Kidney glomerular epithelial cell (primary cell): ENCODE measurements at regions not wholly inside any gene's neighbourhood (a gene's known extent, or its start where the extent isn't known, plus 50 kb on each side); places are given as distances from the start of the nearest gene placed in this dataset.

Experiments used
- DNase-seq: peaks from one replicate; lab custom pipeline; 2025; lab: John Stamatoyannopoulos, UW

DNA sequence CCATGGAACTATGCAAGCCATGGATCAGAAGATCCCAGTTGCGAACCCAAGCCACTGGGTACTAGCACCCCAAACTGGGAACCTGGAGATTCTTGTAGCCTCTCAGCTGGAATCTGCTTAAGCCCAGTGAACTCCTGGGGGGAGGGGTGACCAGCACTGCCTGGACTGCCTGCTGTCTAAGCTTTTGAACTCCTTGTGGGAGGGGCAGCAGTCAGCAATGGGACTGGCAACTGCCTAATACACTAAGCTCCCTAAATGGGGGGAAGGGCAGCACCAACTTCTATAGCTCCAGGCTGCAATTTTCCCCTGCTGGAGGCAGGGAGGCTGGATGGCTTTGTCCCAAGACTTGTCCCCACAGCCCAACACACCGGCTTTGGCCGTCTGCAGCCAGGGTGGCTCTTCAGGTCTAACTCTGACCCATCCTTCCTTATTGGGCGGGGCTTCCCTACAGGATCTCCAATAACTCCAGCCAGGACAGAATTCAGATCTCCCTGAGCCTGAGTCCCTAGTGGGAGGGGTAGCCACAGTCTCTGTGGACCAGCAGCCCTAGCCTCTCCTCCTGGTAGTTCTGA is 485.1 kb downstream of the SOX5 start:
- DNase-seq, result no peak

DNA sequence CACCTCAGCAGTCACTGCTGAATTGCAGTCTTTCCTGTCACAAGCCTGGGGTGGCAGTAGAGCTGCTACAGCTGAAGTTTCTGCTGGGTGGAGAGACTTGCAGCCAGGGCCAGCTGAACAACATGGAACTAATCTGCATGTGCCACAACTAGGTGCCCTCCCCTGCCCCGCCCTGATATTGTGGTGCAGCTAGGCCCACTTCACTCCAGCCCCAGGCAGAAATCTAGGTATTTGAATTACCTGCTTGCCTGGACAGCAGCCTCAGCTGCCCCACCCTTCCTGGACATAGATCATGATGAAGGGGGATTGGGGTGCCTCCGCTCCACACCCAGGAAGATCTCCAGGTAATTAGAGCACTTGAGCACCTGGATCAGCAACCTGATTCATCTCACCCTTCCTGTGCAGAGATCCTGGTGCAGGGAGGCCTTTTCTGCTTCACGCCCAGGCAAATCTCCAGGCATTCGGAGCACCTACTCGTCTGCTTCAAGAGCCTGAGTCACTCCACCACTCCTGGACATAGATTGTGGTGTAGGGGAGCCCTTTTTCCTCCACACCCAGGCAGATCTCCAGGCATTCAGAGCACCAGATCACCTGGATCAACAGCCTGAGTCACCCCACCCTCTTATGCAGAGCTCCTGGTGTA is 477.0 kb downstream of the SOX5 start:
- no peak for DNase-seq

DNA sequence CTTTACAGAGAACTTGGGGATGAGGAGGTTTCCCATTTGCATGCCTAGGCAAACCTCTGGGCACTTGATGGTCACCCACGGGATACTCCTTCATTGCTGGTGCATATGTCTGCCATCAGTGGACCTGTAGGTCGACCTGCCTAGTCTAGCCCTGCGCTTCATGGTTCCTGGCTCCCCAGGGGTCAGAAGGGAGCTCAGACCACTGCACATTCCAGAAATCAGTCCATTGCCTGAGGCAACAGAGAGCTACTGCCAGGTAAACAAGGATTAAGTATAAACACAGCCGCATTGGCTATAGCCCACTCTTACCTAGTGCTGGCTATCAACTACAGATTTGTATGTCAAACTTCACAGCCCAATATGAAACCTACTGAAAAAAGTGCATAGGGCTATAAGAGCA is 476.4 kb downstream of the SOX5 start:
- no peak for DNase-seq

DNA sequence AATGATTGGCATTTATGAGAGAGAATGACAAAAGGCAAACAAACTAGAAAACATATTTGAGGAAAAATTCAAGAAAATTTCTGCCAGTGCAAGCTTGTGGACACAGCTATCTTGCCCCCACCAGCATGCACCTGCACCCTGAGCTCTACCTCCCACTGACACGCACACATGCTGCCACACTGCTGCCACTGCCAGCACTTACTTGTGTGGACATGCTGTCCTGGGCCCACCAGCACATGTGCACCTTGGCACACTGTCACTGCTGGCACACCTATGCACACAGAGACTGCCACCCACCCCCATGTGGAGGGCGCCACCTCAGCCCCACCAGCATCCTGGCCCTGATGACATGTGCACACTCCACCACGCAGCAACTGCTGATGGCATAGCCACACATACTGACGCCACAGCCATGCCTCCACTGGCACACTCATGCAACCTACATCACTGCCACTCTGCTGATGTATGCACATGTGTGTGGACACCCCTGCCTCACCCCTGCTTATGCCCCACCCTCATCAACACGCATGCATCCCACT is 475.0 kb downstream of the SOX5 start:
- no peak for DNase-seq
